T-helper 1 cell treated with Interleukin-12 subunit alpha and Interleukin-12 subunit beta and Interleukin-4 antibody, amounts not matched to agents 30 μg/mL and 1 μg/mL, for 36 hours (primary cell): ENCODE measurements at regions not wholly inside any gene's neighbourhood (a gene's known extent, or its start where the extent isn't known, plus 50 kb on each side); places are given as distances from the start of the nearest gene placed in this dataset.
"Not testable (repeated sequence)": the region's sequence is repeated elsewhere in the genome, so short reads cannot be mapped to it uniquely, and the experiment has no call there.

Experiments used
- H3K27ac Mint-ChIP-seq: one replicate; pipeline ENCODE4 v1.8.0; 2021; ENCODE audit warnings: mild to moderate bottlenecking, mixed read lengths
- H3K27me3 Mint-ChIP-seq: one replicate; pipeline ENCODE4 v1.8.0; 2021; ENCODE audit warnings: low read depth, mixed read lengths
- H3K36me3 Mint-ChIP-seq: one replicate; pipeline ENCODE4 v1.8.0; 2021; ENCODE audit warnings: low read depth, mixed read lengths
- H3K4me1 Mint-ChIP-seq: one replicate; pipeline ENCODE4 v1.8.0; 2021; ENCODE audit warnings: low read depth, mixed read lengths
- H3K4me3 Mint-ChIP-seq: one replicate; pipeline ENCODE4 v1.8.0; 2021; ENCODE audit warnings: mild to moderate bottlenecking, moderate library complexity, mixed read lengths
- H3K9me3 Mint-ChIP-seq: one replicate; pipeline ENCODE4 v1.8.0; 2021; ENCODE audit warnings: mixed read lengths

DNA sequence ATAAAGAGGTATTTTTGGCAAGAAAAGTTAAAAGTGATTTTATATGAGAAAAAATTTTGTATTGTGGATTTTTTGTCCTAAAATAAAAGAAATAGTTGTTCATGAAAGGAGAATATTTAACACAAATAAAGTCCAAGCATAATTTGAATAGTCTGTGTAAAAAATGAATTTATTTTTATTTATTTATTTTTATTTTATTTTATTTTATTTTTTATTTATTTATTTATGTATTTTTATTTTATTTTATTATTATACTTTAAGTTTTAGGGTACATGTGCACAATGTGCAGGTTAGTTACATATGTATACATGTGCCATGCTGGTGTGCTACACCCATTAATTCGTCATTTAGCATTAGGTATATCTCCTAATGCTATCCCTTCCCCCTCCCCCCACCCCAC, 948.9 kb upstream of the ADGRB3 start:
- not testable (repeated sequence) for H3K9me3 Mint-ChIP-seq, H3K4me3 Mint-ChIP-seq, H3K27ac Mint-ChIP-seq, H3K4me1 Mint-ChIP-seq, H3K36me3 Mint-ChIP-seq, H3K27me3 Mint-ChIP-seq

DNA sequence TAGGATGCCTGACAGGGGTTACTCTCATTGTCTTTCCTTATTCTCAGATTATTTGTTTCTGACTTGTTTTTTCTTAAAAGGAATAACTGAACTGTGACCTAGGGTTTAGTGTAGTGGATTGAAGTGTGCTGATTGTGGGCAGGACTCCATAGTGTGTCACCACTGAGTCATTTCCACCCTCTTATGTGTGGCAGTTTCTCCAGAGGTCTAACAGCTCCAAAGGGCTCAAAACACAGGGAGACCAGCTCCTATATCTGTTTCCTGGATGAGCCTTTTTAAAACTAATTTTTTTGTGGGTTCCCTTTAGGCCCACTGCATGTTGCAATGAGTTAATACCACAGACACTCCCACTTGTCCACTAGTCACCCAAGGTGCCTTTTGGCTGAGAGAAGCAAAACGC, 951.1 kb upstream of the ADGRB3 start:
- H3K27ac Mint-ChIP-seq, result no peak overlapping the region
- H3K4me3 Mint-ChIP-seq, result no peak overlapping the region
- no peaks in the 10 kb centered on the region for H3K27me3 Mint-ChIP-seq
- no peaks in the 10 kb centered on the region for H3K4me1 Mint-ChIP-seq
- H3K9me3 Mint-ChIP-seq, result no peaks in the 10 kb centered on the region
- no peaks in the 10 kb centered on the region for H3K36me3 Mint-ChIP-seq

DNA sequence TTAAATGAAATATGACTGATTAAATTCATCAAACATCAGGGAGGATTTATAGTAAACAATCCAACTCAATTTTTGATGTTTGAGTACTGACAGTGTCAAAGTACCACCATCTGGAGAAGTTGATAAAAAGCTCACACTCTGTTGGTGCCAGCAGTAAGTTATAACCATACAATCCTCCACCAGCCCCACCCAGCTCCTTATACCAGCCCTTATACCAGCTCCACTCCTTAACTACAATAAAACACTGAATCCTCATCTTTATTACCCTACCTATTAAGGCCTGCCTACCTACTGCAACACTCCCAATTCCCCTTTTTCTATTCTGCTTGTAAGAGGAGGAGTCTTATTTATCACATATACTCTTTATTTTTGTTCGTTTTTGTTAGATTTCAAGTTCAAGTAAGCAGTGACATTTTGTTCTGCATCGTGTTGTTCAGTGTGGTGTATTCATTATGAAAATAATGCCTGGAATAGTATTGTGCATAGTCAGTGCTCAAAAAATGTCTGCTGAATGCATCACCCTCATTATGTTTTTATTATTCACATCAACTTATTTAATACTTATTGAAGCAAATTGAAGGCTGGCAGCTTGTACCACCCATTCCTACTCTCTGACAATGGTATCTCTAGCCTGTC, 954.7 kb upstream of the ADGRB3 start:
- H3K27me3 Mint-ChIP-seq, result no peaks in the 10 kb centered on the region
- H3K27ac Mint-ChIP-seq, result no peak overlapping the region

DNA sequence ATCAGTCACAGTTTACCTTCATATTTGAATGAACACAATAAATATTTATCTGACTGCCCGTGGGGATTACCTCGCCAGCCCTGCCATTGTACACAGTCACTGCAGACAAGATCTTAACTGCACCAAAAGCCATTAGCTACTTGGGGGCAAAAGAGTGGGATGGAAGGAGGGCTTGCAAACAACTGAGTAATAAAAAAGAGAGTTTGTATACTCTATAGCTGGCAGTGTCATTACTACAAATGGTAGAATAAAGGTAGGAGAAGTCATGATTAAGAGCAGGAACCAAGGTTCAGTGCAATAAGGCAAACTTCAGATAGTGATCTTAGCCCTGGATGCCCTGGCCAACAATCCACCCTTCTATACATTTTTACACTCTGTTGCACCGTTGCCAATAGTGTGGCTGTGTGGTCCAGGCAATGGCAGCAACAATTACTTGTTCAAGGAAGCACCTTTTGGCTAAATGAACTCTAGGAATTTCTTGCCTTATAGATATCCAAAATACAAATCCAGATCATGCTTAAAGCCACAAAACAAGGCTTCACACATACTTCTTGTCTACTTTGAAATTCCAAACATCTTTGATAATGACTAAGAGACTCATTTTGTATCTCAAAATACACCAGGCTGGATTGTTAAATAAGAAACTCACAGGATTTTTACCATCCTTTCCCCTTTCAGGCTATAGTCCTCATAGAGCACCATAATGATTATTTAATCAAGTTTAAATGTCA, 955.4 kb upstream of the ADGRB3 start:
- H3K9me3 Mint-ChIP-seq, result no peaks in the 10 kb centered on the region
- no peak overlapping the region for H3K27ac Mint-ChIP-seq
- no peaks in the 10 kb centered on the region for H3K36me3 Mint-ChIP-seq
- H3K4me1 Mint-ChIP-seq, result no peaks in the 10 kb centered on the region
- H3K4me3 Mint-ChIP-seq, result no peak overlapping the region
- no peaks in the 10 kb centered on the region for H3K27me3 Mint-ChIP-seq

More for the DNA sequence above, 954.7 kb upstream of the ADGRB3 start:
- Mint-ChIP-seq H3K36me3 (no peaks in the 10 kb centered on the region), H3K4me1 (no peaks in the 10 kb centered on the region), H3K4me3 (no peak overlapping the region), H3K9me3 (no peaks in the 10 kb centered on the region)

DNA sequence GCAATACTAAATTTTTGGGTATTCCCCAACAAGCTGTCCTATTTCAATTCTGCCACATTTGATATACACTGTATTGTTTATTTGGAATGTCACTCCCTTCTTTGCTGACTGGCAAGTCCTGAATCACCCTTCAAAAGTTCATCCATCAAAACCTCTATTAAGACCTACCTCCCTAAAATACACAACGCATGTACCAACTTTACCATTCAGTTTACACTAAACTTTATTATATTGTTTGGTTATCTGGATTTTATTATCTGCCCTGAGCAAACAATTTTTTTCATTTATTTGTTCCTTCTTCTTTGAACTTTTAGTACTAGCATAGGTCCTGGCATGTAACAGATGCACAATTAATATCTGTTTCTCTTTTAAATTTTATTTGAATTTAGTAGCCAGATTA, 958.2 kb upstream of the ADGRB3 start:
- Mint-ChIP-seq H3K27me3 (no peaks in the 10 kb centered on the region), H3K9me3 (no peaks in the 10 kb centered on the region), H3K4me3 (no peak overlapping the region)

DNA sequence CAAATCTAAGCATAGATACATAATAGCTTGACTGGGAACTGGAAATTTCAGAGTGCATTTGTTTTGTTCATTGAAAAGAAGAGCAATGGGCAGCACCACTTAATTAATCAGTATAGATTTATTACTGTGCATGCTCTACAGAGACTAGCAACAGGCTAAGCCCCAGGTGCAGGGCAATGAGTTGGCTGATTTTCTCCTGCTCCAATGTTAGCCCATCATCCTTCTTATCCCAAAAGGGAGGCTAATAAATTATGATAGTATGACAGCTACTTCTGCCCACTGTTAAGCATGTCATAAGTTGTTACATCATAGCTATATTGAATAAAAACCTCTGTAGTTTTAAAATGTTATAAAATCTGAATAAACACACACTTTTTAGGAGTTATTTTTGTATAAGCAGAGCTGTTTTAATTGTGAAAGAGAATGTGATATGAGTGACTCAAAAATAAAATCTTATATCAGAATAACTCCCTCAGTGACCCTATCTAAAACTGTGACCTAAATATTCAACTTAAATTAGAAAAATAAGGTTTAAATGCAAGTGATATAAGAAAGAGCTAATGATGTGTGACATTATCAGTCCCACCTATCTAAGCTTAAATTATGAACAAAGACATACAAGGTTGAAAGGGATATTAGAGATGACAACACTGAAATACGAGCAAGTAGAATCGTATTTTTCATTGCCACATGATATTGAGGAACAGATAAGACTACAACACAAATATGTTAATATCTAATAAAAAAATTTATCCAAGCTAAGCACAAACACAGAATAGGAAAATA, 967.3 kb upstream of the ADGRB3 start:
- Mint-ChIP-seq H3K27me3 (no peaks in the 10 kb centered on the region), H3K4me3 (no peak overlapping the region), H3K4me1 (no peaks in the 10 kb centered on the region), H3K27ac (no peak overlapping the region), H3K9me3 (peaks cover 3% of the 10 kb centered on the region), H3K36me3 (no peaks in the 10 kb centered on the region)

More for the DNA sequence above, 958.2 kb upstream of the ADGRB3 start:
- no peaks in the 10 kb centered on the region for H3K4me1 Mint-ChIP-seq
- no peak overlapping the region for H3K27ac Mint-ChIP-seq
- no peaks in the 10 kb centered on the region for H3K36me3 Mint-ChIP-seq

DNA sequence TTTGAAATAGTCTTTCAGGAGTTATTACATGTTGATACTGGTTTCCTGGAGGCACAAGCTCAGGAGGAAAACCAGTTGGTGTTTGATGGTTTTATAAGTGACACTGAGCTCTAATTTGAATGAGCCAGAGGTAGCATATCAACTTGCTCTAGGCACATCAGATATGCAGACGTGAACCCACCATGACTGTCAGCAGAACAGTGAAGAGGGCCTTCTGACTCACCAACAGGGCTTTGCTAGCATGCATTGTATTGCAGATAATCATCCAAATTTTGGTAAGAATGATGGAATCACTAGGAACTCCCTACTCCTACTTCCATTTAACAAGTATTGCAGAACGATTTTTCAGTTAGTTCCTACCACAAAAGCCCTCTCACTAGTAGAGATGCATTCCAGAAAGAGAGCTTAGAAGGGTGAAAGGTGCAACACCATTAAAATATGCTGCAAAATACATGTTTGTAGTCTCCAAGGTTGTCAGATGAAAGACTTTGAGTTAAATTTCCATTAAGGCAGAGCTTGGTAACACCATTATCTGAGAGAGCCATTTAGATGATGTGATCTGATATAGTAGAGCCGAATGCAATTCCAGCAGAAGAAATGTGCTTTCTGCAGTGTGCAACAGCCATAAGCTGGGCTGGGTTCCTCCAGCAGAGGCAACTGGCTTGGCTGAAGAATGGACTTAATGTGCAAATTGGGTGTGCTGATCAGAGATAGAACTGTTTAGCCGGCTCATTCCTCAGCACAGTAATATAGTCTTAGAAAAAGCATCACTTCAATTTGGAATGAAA, 968.7 kb upstream of the ADGRB3 start:
- no peaks in the 10 kb centered on the region for H3K36me3 Mint-ChIP-seq
- no peak overlapping the region for H3K27ac Mint-ChIP-seq
- peaks cover 3% of the 10 kb centered on the region for H3K9me3 Mint-ChIP-seq
- H3K27me3 Mint-ChIP-seq, result no peaks in the 10 kb centered on the region
- H3K4me3 Mint-ChIP-seq, result no peak overlapping the region
- no peaks in the 10 kb centered on the region for H3K4me1 Mint-ChIP-seq

DNA sequence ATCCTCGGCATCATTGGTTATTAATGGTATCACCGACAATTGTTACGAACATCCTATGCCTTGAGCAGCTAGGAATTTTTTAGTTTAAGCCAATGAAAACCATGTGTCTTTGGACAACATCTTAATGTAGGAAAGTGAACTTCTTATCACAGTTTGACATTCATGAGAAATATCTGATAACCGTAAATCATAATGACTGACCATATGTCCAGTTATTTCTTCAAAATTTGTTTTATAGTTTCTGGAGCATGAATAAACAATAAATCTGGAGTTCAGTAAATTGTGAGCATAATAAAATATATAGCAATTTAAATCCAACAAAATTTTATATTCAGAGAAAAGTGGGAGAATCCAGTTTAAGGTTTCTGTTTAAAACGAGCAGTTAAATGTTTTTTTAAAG, 970.1 kb upstream of the ADGRB3 start:
- H3K4me1 Mint-ChIP-seq, result no peaks in the 10 kb centered on the region
- no peaks in the 10 kb centered on the region for H3K36me3 Mint-ChIP-seq
- no peak overlapping the region for H3K27ac Mint-ChIP-seq
- peaks cover 3% of the 10 kb centered on the region for H3K9me3 Mint-ChIP-seq
- no peak overlapping the region for H3K4me3 Mint-ChIP-seq
- H3K27me3 Mint-ChIP-seq, result no peaks in the 10 kb centered on the region

DNA sequence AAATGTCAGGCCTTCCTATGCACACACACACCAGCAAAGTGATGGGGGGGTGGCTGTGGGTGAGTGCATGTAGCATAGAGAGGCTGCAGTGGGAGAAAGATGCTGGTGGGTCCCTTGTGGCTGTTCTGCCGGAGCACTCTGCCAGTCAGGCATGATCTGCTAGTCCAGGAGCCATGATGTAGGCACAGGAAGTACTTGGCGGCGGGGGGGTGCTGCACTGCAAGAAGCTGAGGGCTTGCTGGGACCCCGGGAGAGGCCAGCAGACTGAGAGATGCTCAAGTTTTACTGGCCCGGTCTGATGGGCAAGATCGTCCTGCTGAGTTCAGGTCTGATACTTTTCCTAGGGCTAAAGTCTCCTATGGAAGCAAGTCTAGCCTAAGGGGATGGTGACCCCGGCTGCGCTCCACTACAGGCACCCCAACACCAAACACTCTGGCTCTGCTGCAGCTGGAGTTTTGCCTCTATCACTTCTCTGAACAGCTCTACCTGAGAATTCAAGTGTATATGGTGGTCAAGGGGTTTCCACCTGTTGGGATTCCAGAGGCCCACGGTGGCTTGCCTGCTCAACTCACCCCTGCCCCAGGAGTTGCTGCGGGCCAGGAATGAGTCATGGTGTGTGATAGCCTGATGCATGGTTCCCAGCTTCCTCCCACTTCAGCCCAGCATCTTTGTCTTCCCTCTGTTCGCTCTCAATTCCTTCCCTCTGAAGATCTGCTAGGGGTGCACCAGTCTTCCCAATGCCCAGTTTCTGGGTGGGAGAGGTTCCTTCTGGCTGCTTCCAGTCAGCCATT, 971.8 kb upstream of the ADGRB3 start:
- H3K36me3 Mint-ChIP-seq, result no peaks in the 10 kb centered on the region
- no peaks in the 10 kb centered on the region for H3K4me1 Mint-ChIP-seq
- no peak overlapping the region for H3K4me3 Mint-ChIP-seq
- H3K27ac Mint-ChIP-seq, result no peak overlapping the region
- H3K9me3 Mint-ChIP-seq, result peaks cover 3% of the 10 kb centered on the region
- no peaks in the 10 kb centered on the region for H3K27me3 Mint-ChIP-seq

DNA sequence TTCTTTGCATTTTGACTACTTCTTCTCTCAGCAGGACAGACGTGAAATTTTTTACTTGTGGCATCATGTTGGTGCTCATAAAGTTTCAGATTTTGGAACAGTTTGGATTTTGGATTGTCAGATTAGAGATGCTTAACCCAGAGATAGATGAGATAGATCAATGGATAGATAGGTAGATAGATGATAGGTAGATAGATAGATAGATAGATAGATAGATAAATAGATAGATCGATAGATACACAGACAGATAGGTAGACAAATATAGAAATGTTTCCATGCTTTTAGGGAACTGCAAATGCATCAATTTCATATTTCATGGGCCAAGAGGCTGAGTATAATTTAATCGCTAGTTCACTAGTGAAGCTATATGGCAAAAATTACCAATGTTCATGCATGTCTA, 981.5 kb upstream of the ADGRB3 start:
- Mint-ChIP-seq H3K27me3 (no peaks in the 10 kb centered on the region), H3K36me3 (no peaks in the 10 kb centered on the region), H3K27ac (no peak overlapping the region), H3K4me1 (no peaks in the 10 kb centered on the region), H3K4me3 (no peak overlapping the region), H3K9me3 (no peaks in the 10 kb centered on the region)

DNA sequence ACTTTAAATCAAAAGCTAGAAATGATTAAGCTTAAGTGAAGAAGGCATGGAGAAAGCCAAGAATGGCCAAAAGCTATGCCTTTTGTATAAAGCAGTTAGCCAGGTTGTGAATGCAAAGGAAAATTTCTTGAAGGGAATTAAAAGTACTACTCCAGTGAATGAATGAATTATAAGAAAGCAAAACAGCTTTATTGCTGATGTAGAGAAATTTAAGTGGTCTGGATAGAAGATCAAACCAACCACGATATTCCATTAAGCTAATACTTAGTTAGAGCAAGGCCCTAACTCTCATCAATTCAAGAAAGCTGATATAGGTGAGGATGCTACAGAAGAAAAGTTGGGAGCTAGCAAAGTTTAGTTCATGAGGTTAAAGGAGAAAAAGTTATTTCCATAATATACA, 988.5 kb upstream of the ADGRB3 start:
- Mint-ChIP-seq H3K4me1 (no peaks in the 10 kb centered on the region), H3K9me3 (no peaks in the 10 kb centered on the region), H3K27me3 (no peaks in the 10 kb centered on the region), H3K4me3 (no peak overlapping the region), H3K27ac (no peak overlapping the region), H3K36me3 (no peaks in the 10 kb centered on the region)

DNA sequence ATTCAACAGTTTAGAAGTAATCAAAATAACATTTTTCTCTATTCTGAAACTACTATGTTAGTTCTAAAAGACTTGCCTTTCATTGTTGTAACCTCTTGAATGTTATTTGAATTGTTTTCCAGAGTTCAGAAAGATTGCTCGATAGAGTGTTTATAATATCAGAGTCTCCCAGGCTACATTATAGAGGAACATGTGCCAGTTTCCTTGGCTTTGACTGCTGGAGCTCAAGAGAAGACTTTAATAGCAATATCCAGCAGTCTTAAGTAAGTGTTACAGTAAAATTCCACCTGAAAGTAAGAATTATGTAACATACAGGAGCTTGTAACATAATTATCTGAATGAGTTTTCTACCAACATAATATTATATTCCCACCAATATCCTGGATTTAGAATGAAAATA, 991.8 kb upstream of the ADGRB3 start:
- H3K4me3 Mint-ChIP-seq, result no peak overlapping the region
- H3K27me3 Mint-ChIP-seq, result no peaks in the 10 kb centered on the region
- no peak overlapping the region for H3K27ac Mint-ChIP-seq
- H3K4me1 Mint-ChIP-seq, result no peaks in the 10 kb centered on the region
- no peaks in the 10 kb centered on the region for H3K9me3 Mint-ChIP-seq
- no peaks in the 10 kb centered on the region for H3K36me3 Mint-ChIP-seq

DNA sequence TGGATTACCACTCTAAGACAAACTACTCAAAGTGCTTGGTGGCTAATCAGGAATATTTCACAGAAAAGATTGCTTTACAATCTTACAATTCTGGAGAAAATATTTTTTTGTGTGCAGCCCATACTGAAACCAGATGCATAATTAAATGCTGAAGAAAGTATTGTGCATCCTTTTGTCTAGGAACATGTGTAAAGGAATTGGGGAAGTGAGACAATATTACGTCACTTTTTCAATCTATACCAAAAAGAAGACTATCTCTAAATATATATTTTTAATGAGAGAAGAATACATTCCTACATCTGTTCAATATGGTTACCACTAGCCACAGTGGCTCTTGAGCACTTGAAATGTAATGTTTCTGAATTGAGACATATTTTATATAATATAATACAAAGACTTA, 992.5 kb upstream of the ADGRB3 start:
- Mint-ChIP-seq H3K27me3 (no peaks in the 10 kb centered on the region), H3K27ac (no peak overlapping the region), H3K36me3 (no peaks in the 10 kb centered on the region), H3K4me3 (no peak overlapping the region), H3K9me3 (no peaks in the 10 kb centered on the region), H3K4me1 (no peaks in the 10 kb centered on the region)

DNA sequence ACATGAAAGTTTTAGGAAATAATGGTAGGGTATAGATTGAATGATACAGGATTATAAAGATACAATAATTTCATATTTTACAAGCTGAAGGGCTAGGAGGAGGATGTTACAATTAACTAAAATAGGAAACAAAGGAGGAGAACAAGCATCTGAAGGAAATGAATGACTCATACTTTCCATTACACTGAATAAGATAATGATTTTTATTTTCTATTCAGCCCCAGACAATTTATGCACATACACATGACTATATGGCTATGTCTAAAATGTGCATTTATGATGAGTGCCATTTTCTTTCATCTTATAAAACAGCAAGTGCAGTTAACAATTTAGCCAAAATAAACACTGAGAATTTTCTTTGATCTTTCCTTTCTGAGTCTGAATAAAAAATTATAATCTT, 994.6 kb upstream of the ADGRB3 start:
- no peaks in the 10 kb centered on the region for H3K27me3 Mint-ChIP-seq
- no peak overlapping the region for H3K27ac Mint-ChIP-seq
- H3K36me3 Mint-ChIP-seq, result no peaks in the 10 kb centered on the region
- no peaks in the 10 kb centered on the region for H3K9me3 Mint-ChIP-seq
- no peaks in the 10 kb centered on the region for H3K4me1 Mint-ChIP-seq
- no peak overlapping the region for H3K4me3 Mint-ChIP-seq
